ENCODE measurements at regions not wholly inside any gene's neighbourhood (a gene's known extent, or its start where the extent isn't known, plus 50 kb on each side); places are given as distances from the start of the nearest gene placed in this dataset.

GRCh38 chr13:48831248-48831647 is 144.5 kb upstream of the FNDC3A start:
- TF ChIP-seq CTCF (IDR thresholded peaks at IDR 0.05) (no peak), POLR2A (IDR thresholded peaks at IDR 0.05) (no peak)

All from ovary (tissue), 3 donors.